H1 (cell line): ENCODE measurements at regions not wholly inside any gene's neighbourhood (a gene's known extent, or its start where the extent isn't known, plus 50 kb on each side); places are given as distances from the start of the nearest gene placed in this dataset.

Experiments
- CTCF ChIA-PET: fragments of 300-600 bp; sonication (Branson Sonifier 250); formaldehyde crosslinking; loops from one replicate; lab custom pipeline; 2021; ENCODE audit not compliant: partially characterized antibody; lab: Charles Lee
- POLR2A ChIA-PET: fragments of 300-600 bp; sonication (Branson Sonifier 250); formaldehyde crosslinking; loops from one replicate; lab custom pipeline; 2021; ENCODE audit warnings: inconsistent platforms; ENCODE audit not compliant: partially characterized antibody; lab: Charles Lee
- DNase-seq, 2 experiments: peaks; one replicate each; pipeline versions ENCODE4 v3.0.0 to v3.0.0-alpha.2; 2010 to 2022; ENCODE audit warnings: low spot score in 2 of 2, low read depth in 1 of 2, mixed read lengths in 1 of 2
- FAIRE-seq: peaks from 2 replicates; lab custom pipeline; 2011; peaks lifted over from hg19 to GRCh38; lab: Jason Lieb, UNC
- H2AFZ ChIP-seq: 2 replicates; pipeline ENCODE4 v1.8.1; 2012; ENCODE audit warnings: low read length, inconsistent platforms
- H2AK5ac ChIP-seq: 2 replicates; pipeline ENCODE4 v1.6.1; 2013; ENCODE audit warnings: low read depth, low read length
- H2BK120ac ChIP-seq: replicated peaks from 2 replicates; pipeline ENCODE3; 2013; ENCODE audit warnings: low read depth, low read length, inconsistent platforms
- H2BK12ac ChIP-seq: 2 replicates; pipeline ENCODE4 v1.6.1; 2013; ENCODE audit warnings: low read depth, low read length
- H2BK15ac ChIP-seq: 2 replicates; pipeline ENCODE4 v1.6.1; 2013; ENCODE audit warnings: low read length
- H2BK20ac ChIP-seq: 2 replicates; pipeline ENCODE4 v1.6.1; 2013; ENCODE audit warnings: low read length
- H2BK5ac ChIP-seq: 2 replicates; pipeline ENCODE4 v1.6.1; 2013; ENCODE audit warnings: low read depth, low read length
- H3K14ac ChIP-seq: 2 replicates; pipeline ENCODE4 v1.6.1; 2013; ENCODE audit warnings: inconsistent platforms; ENCODE audit not compliant: insufficient read length
- H3K18ac ChIP-seq: 2 replicates; pipeline ENCODE4 v1.6.1; 2013; ENCODE audit warnings: low read length; ENCODE audit errors: extremely low read depth
- H3K23ac ChIP-seq: 2 replicates; pipeline ENCODE4 v1.6.1; 2013; ENCODE audit warnings: inconsistent platforms; ENCODE audit not compliant: insufficient read length
- H3K23me2 ChIP-seq: 2 replicates; pipeline ENCODE4 v1.6.1; 2013; ENCODE audit warnings: low read depth, low read length
- H3K27ac ChIP-seq: 2 replicates; pipeline ENCODE4 v1.6.1; 2011; ENCODE audit warnings: low read depth, low read length, inconsistent platforms
- H3K27me3 ChIP-seq, 4 experiments: replicated peaks in 1 of 4; 1 replicate in 1 of 4; 2 replicates in 3 of 4; pipeline versions ENCODE4 v1.6.1 to v1.8.1; 2011 to 2013; ENCODE audit warnings: low read length in 3 of 4, mild to moderate bottlenecking in 3 of 4, inconsistent platforms in 2 of 4, mixed read lengths in 2 of 4, moderate library complexity in 1 of 4; ENCODE audit not compliant: control insufficient read depth in 3 of 4, insufficient read depth in 3 of 4; ENCODE audit errors: extremely low read depth in 1 of 4
- H3K36me3 ChIP-seq, 4 experiments: 2 replicates each; pipeline versions ENCODE4 v1.6.1 to v1.8.1; 2011 to 2013; ENCODE audit warnings: mild to moderate bottlenecking in 4 of 4, low read length in 3 of 4, moderate library complexity in 2 of 4, control low read depth in 1 of 4, inconsistent platforms in 1 of 4; ENCODE audit not compliant: insufficient read depth in 4 of 4, control insufficient read depth in 2 of 4
- H3K4ac ChIP-seq: replicated peaks from 2 replicates; pipeline ENCODE3; 2013; ENCODE audit warnings: low read length, low read depth, mixed read lengths, inconsistent platforms; ENCODE audit not compliant: insufficient read length
- H3K4me1 ChIP-seq, 4 experiments: replicated peaks in 1 of 4; 1 replicate in 1 of 4; 2 replicates in 3 of 4; pipeline versions ENCODE4 v1.6.1 to v1.8.1; 2011 to 2013; ENCODE audit warnings: low read length in 3 of 4, inconsistent platforms in 2 of 4, mixed read lengths in 1 of 4; ENCODE audit not compliant: insufficient read depth in 4 of 4, control insufficient read depth in 3 of 4
- H3K4me2 ChIP-seq, 2 experiments: 2 replicates each; pipeline versions ENCODE4 v1.6.1 to v1.8.1; 2011 to 2013; ENCODE audit warnings: low read depth in 2 of 2, low read length in 2 of 2, control low read depth in 1 of 2, inconsistent platforms in 1 of 2, mild to moderate bottlenecking in 1 of 2; ENCODE audit not compliant: insufficient read depth in 1 of 2
- H3K4me3 ChIP-seq, 4 experiments: fragments of 200-600, 300-600 bp in 1 of 4; sonication (generic), shearing (Covaris generic), sonication (Bioruptor Twin) in 1 of 4; 2 replicates each; pipeline versions ENCODE4 v1.5.1 to v1.8.1; 2011 to 2016; ENCODE audit warnings: low read length in 4 of 4, low read depth in 3 of 4, control low read depth in 2 of 4, inconsistent platforms in 2 of 4, mild to moderate bottlenecking in 2 of 4, mixed read lengths in 1 of 4, moderate library complexity in 1 of 4; ENCODE audit not compliant: insufficient read depth in 2 of 4; ENCODE audit errors: extremely low read depth in 1 of 4
- H3K56ac ChIP-seq: replicated peaks from 2 replicates; pipeline ENCODE3; 2013; ENCODE audit warnings: low read depth, mild to moderate bottlenecking, mixed read lengths, low read length, inconsistent platforms; ENCODE audit not compliant: insufficient read length
- H3K79me1 ChIP-seq: 2 replicates; pipeline ENCODE4 v1.6.1; 2013; ENCODE audit warnings: low read depth, low read length, control low read depth
- H3K79me2 ChIP-seq, 2 experiments: 2 replicates each; pipeline versions ENCODE4 v1.6.1 to v1.8.1; 2012 to 2013; ENCODE audit warnings: low read length in 2 of 2, mild to moderate bottlenecking in 2 of 2, inconsistent platforms in 1 of 2; ENCODE audit not compliant: insufficient read depth in 2 of 2, control insufficient read depth in 1 of 2
- H3K9ac ChIP-seq, 4 experiments: replicated peaks in 1 of 4; 1 replicate in 1 of 4; 2 replicates in 3 of 4; pipeline versions ENCODE4 v1.6.1 to v1.8.1; 2011 to 2013; ENCODE audit warnings: low read depth in 3 of 4, low read length in 3 of 4, control low read depth in 2 of 4, mild to moderate bottlenecking in 2 of 4, moderate library complexity in 2 of 4, inconsistent platforms in 1 of 4; ENCODE audit errors: extremely low read depth in 1 of 4
- H3K9me3 ChIP-seq, 2 experiments: 2 replicates each; pipeline versions ENCODE4 v1.6.1 to v1.8.1; 2012 to 2013; ENCODE audit warnings: mild to moderate bottlenecking in 2 of 2, moderate library complexity in 2 of 2, control low read depth in 1 of 2, inconsistent platforms in 1 of 2, low read depth in 1 of 2, low read length in 1 of 2, mixed read lengths in 1 of 2; ENCODE audit not compliant: insufficient read depth in 2 of 2
- H4K20me1 ChIP-seq, 2 experiments: replicated peaks in 1 of 2; 2 replicates each; pipeline versions ENCODE3 to v1.8.1; 2011 to 2013; ENCODE audit warnings: inconsistent platforms in 2 of 2, low read length in 2 of 2, mild to moderate bottlenecking in 1 of 2; ENCODE audit not compliant: insufficient read depth in 2 of 2, control insufficient read depth in 1 of 2
- H4K5ac ChIP-seq: 2 replicates; pipeline ENCODE4 v1.6.1; 2013; ENCODE audit warnings: low read length, low read depth, mixed read lengths, inconsistent platforms; ENCODE audit not compliant: insufficient read length
- H4K8ac ChIP-seq: 2 replicates; pipeline ENCODE4 v1.8.0; 2013; ENCODE audit warnings: mild to moderate bottlenecking, moderate library complexity, low read length, inconsistent platforms; ENCODE audit not compliant: insufficient read depth; ENCODE audit errors: extremely low read depth
- H4K91ac ChIP-seq: replicated peaks from 2 replicates; pipeline ENCODE3; 2013; ENCODE audit warnings: low read length, mixed read lengths, inconsistent platforms; ENCODE audit not compliant: insufficient read length
- CTBP2 ChIP-seq: IDR thresholded peaks from 2 replicates; pipeline ENCODE4 v1.7.0; 2011; ENCODE audit warnings: borderline replicate concordance, mild to moderate bottlenecking, moderate library complexity, mixed read lengths, low read length; ENCODE audit not compliant: insufficient read depth, insufficient read length
- EP300 ChIP-seq, 2 experiments: IDR thresholded peaks; 1 replicate in 1 of 2; 2 replicates in 1 of 2; pipeline ENCODE4 v1.6.1; 2011 to 2012; ENCODE audit warnings: low read depth in 2 of 2, low read length in 2 of 2, mild to moderate bottlenecking in 2 of 2, borderline replicate concordance in 1 of 2, inconsistent platforms in 1 of 2, moderate library complexity in 1 of 2
- FOSL1 ChIP-seq: IDR thresholded peaks from 2 replicates; pipeline ENCODE4 v1.6.1; 2011; ENCODE audit warnings: mild to moderate bottlenecking, low read depth, low read length, moderate library complexity; ENCODE audit not compliant: insufficient read depth
- KDM1A ChIP-seq: fragments of 200-600, 300-600 bp; sonication (generic); IDR thresholded peaks from 2 replicates; pipeline ENCODE4 v1.7.1; 2016; ENCODE audit warnings: mild to moderate bottlenecking, low read length, borderline replicate concordance
- POLR2AphosphoS5 ChIP-seq: IDR thresholded peaks from 2 replicates; pipeline ENCODE4 v1.6.1; 2011; ENCODE audit warnings: low read depth, low read length
- SAP30 ChIP-seq: fragments of 300-600 bp; sonication (generic); IDR thresholded peaks from 2 replicates; pipeline ENCODE4 v1.7.1; 2012; ENCODE audit warnings: low read length, moderate library complexity, mild to moderate bottlenecking, inconsistent platforms; ENCODE audit not compliant: insufficient read depth, insufficient replicate concordance
- SP2 ChIP-seq: IDR thresholded peaks from 2 replicates; pipeline ENCODE4 v1.6.1; 2012; ENCODE audit warnings: mild to moderate bottlenecking, low read length, inconsistent platforms
- ZNF274 ChIP-seq: IDR thresholded peaks from 2 replicates; pipeline ENCODE4 v1.7.0; 2012; ENCODE audit warnings: low read length, borderline replicate concordance; ENCODE audit errors: extremely low read depth
- WGBS, 2 experiments: shearing (Covaris generic) in 1 of 2; methylation state at CpG; one replicate each; pipeline versions ENCODE4 v1.1.6 to v1.1.7; 2013 to 2015; ENCODE audit warnings: low lambda C conversion rate in 2 of 2, mixed read lengths in 2 of 2, inconsistent platforms in 1 of 2, low coverage in 1 of 2, missing lambda C conversion rate in 1 of 2; ENCODE audit not compliant: insufficient replicate concordance in 2 of 2, insufficient coverage in 1 of 2, insufficient read length in 1 of 2; ENCODE audit errors: extremely low coverage in 1 of 2, missing lambda C conversion rate in 1 of 2; 5-methylcytosine and 5-hydroxymethylcytosine counted together

- no peak overlapping the region for H4K5ac ChIP-seq
- H3K4ac ChIP-seq, result no peak overlapping the region
- H4K20me1 ChIP-seq, result no peaks in the 10 kb centered on the region
- H2BK12ac ChIP-seq, result no peak overlapping the region
- TF ChIP-seq ZNF274, result no peak
- TF ChIP-seq SP2, result no peak
- no peak for TF ChIP-seq CTBP2
- TF ChIP-seq KDM1A, result no peak
- TF ChIP-seq FOSL1, result no peak
- TF ChIP-seq EP300 (IDR thresholded peaks at IDR 0.05; ENCODE audit: borderline replicate concordance in 1 of 2, low read depth in 2 of 2, low read length in 2 of 2), result no peak
- no peak for TF ChIP-seq POLR2AphosphoS5
- TF ChIP-seq SAP30, result no peak
- H3K36me3 ChIP-seq, result no peaks in the 10 kb centered on the region
- H3K23ac ChIP-seq, result no peak overlapping the region
- H3K4me3 ChIP-seq, result no peak overlapping the region
- no peak overlapping the region for H4K8ac ChIP-seq
- CTCF ChIA-PET, result interaction anchor here (1.4 kb wide), 1 partner anchor 137 kb away, joined by 3 read pairs; no protein-coding TSS in a partner anchor
- no peak overlapping the region for H2BK5ac ChIP-seq
- no peak overlapping the region for H3K9ac ChIP-seq
- no peak overlapping the region for H2BK20ac ChIP-seq
- 85% methylated on average over 2 of the region's 2 CpGs; no CpG with 5 or more reads in 1 of the 2 experiments for WGBS, 2 experiments
- H3K4me1 ChIP-seq, result no peaks in the 10 kb centered on the region
- no peak overlapping the region for H4K91ac ChIP-seq
- H3K14ac ChIP-seq, result no peak overlapping the region
- no peak overlapping the region for H2BK15ac ChIP-seq
- H3K27ac ChIP-seq, result no peak overlapping the region
- no peak overlapping the region for H3K18ac ChIP-seq
- POLR2A ChIA-PET, result no interaction called here
- no peak overlapping the region for H2BK120ac ChIP-seq
- no peak for DNase-seq
- no peaks in the 10 kb centered on the region for H3K9me3 ChIP-seq
- no peak overlapping the region for H2AFZ ChIP-seq
- H3K79me2 ChIP-seq, result no peaks in the 10 kb centered on the region
- no peak overlapping the region for H3K4me2 ChIP-seq
- H3K27me3 ChIP-seq, result no peaks in the 10 kb centered on the region
- no peaks in the 10 kb centered on the region for H3K23me2 ChIP-seq
- no peaks in the 10 kb centered on the region for H3K79me1 ChIP-seq
- no peak for FAIRE-seq
- no peak overlapping the region for H2AK5ac ChIP-seq
- no peak overlapping the region for H3K56ac ChIP-seq
These were observed 1348.2 kb upstream of the GJE1 start for GRCh38 chr6:140784573-140784972.
